MG63 (cell line): ENCODE measurements at regions not wholly inside any gene's neighbourhood (a gene's known extent, or its start where the extent isn't known, plus 50 kb on each side); places are given as distances from the start of the nearest gene placed in this dataset.

ENCODE experiments used
- DNase-seq: peaks from one replicate; pipeline ENCODE4 v3.0.0-alpha.2; 2020
- H3K27me3 ChIP-seq: fragments of 250-450 bp; sonication (Bioruptor Pico); 2 replicates; pipeline ENCODE4 v1.5.1; 2020; ENCODE audit warnings: mild to moderate bottlenecking, moderate library complexity
- H3K36me3 ChIP-seq: fragments of 250-450 bp; sonication (Bioruptor Pico); 2 replicates; pipeline ENCODE4 v1.5.1; 2020; ENCODE audit warnings: mild to moderate bottlenecking, moderate library complexity
- H3K4me3 ChIP-seq: fragments of 250-450 bp; sonication (Bioruptor Pico); 2 replicates; pipeline ENCODE4 v1.5.1; 2020; ENCODE audit warnings: mild to moderate bottlenecking, moderate library complexity
- H3K9me3 ChIP-seq: fragments of 250-450 bp; sonication (Bioruptor Pico); 2 replicates; pipeline ENCODE4 v1.5.1; 2020; ENCODE audit warnings: mild to moderate bottlenecking, moderate library complexity

- H3K9me3 ChIP-seq = no peaks in the 10 kb centered on the region
- H3K27me3 ChIP-seq = no peaks in the 10 kb centered on the region
- H3K4me3 ChIP-seq = no peak overlapping the region
These were observed 768.5 kb downstream of the NR2F2 start for GRCh38 chr15:97099040-97099439.

GRCh38 chr15:97101572-97101971 is 771.1 kb downstream of the NR2F2 start:
- no peaks in the 10 kb centered on the region for H3K36me3 ChIP-seq
- no peaks in the 10 kb centered on the region for H3K9me3 ChIP-seq
- H3K27me3 ChIP-seq = no peaks in the 10 kb centered on the region
- no peak overlapping the region for H3K4me3 ChIP-seq
- DNase-seq = no peak

More at GRCh38 chr15:97099040-97099439, 768.5 kb downstream of the NR2F2 start:
- no peaks in the 10 kb centered on the region for H3K36me3 ChIP-seq
- no peak for DNase-seq

- no peak overlapping the region for H3K4me3 ChIP-seq
- H3K9me3 ChIP-seq = peaks cover 1% of the 10 kb centered on the region; the same call in 1 of the 2 replicates
- no peaks in the 10 kb centered on the region for H3K36me3 ChIP-seq
- DNase-seq = no peak
- no peaks in the 10 kb centered on the region for H3K27me3 ChIP-seq
These were observed 784.6 kb downstream of the NR2F2 start for GRCh38 chr15:97114900-97115760.

GRCh38 chr15:97115761-97116070 is 785.2 kb downstream of the NR2F2 start:
- Histone ChIP-seq H3K9me3 (peaks cover 3% of the 10 kb centered on the region; the same call in 1 of the 2 replicates), H3K36me3 (no peaks in the 10 kb centered on the region)
- no peak for DNase-seq

GRCh38 chr15:97124790-97125189 is 794.3 kb downstream of the NR2F2 start:
- peaks cover 3% of the 10 kb centered on the region; the same call in 1 of the 2 replicates for H3K9me3 ChIP-seq

More at GRCh38 chr15:97115761-97116070, 785.2 kb downstream of the NR2F2 start:
- H3K4me3 ChIP-seq = no peak overlapping the region
- H3K27me3 ChIP-seq = no peaks in the 10 kb centered on the region

GRCh38 chr15:97126553-97127233 is 796.2 kb downstream of the NR2F2 start:
- no peak overlapping the region for H3K4me3 ChIP-seq
- DNase-seq = peak; percentile 68
- no peaks in the 10 kb centered on the region; the same call in 1 of the 2 replicates for H3K9me3 ChIP-seq

More at GRCh38 chr15:97124790-97125189, 794.3 kb downstream of the NR2F2 start:
- DNase-seq = no peak
- no peaks in the 10 kb centered on the region for H3K27me3 ChIP-seq
- H3K36me3 ChIP-seq = no peaks in the 10 kb centered on the region
- no peak overlapping the region for H3K4me3 ChIP-seq

GRCh38 chr15:97129674-97130073 is 799.2 kb downstream of the NR2F2 start:
- no peaks in the 10 kb centered on the region; the same call in 1 of the 2 replicates for H3K9me3 ChIP-seq
- no peak overlapping the region for H3K4me3 ChIP-seq
- no peak for DNase-seq
- H3K36me3 ChIP-seq = no peaks in the 10 kb centered on the region
- no peaks in the 10 kb centered on the region for H3K27me3 ChIP-seq

More at GRCh38 chr15:97126553-97127233, 796.2 kb downstream of the NR2F2 start:
- Histone ChIP-seq H3K36me3 (no peaks in the 10 kb centered on the region), H3K27me3 (no peaks in the 10 kb centered on the region)

GRCh38 chr15:97140216-97140615 is 809.7 kb downstream of the NR2F2 start:
- Histone ChIP-seq H3K4me3 (no peak overlapping the region), H3K36me3 (no peaks in the 10 kb centered on the region), H3K9me3 (no peaks in the 10 kb centered on the region), H3K27me3 (no peaks in the 10 kb centered on the region)
- DNase-seq = no peak

- Histone ChIP-seq H3K4me3 (no peak overlapping the region), H3K36me3 (no peaks in the 10 kb centered on the region), H3K27me3 (no peaks in the 10 kb centered on the region), H3K9me3 (no peaks in the 10 kb centered on the region)
- no peak for DNase-seq
These were observed 810.9 kb downstream of the NR2F2 start for GRCh38 chr15:97141360-97141759.

- Histone ChIP-seq H3K36me3 (no peaks in the 10 kb centered on the region), H3K27me3 (no peaks in the 10 kb centered on the region), H3K4me3 (no peak overlapping the region), H3K9me3 (no peaks in the 10 kb centered on the region)
- DNase-seq = no peak
These were observed 811.4 kb downstream of the NR2F2 start for GRCh38 chr15:97141871-97142270.

- H3K9me3 ChIP-seq = no peaks in the 10 kb centered on the region
- DNase-seq = no peak
- H3K36me3 ChIP-seq = no peaks in the 10 kb centered on the region
- H3K27me3 ChIP-seq = no peaks in the 10 kb centered on the region
- H3K4me3 ChIP-seq = no peak overlapping the region
These were observed 813.3 kb downstream of the NR2F2 start for GRCh38 chr15:97143592-97144376.

- DNase-seq = no peak
- H3K36me3 ChIP-seq = no peaks in the 10 kb centered on the region
- no peaks in the 10 kb centered on the region for H3K27me3 ChIP-seq
- no peak overlapping the region for H3K4me3 ChIP-seq
- no peaks in the 10 kb centered on the region for H3K9me3 ChIP-seq
These were observed 813.8 kb downstream of the NR2F2 start for GRCh38 chr15:97144377-97144711.

GRCh38 chr15:97146929-97147870 is 813.3 kb upstream of the ARRDC4 start:
- DNase-seq = no peak
- Histone ChIP-seq H3K36me3 (no peaks in the 10 kb centered on the region), H3K9me3 (no peaks in the 10 kb centered on the region), H3K4me3 (no peak overlapping the region), H3K27me3 (no peaks in the 10 kb centered on the region)

GRCh38 chr15:97153356-97153965 is 807.0 kb upstream of the ARRDC4 start:
- no peak overlapping the region for H3K4me3 ChIP-seq
- no peak for DNase-seq
- no peaks in the 10 kb centered on the region for H3K9me3 ChIP-seq
- H3K27me3 ChIP-seq = no peaks in the 10 kb centered on the region
- H3K36me3 ChIP-seq = no peaks in the 10 kb centered on the region

- DNase-seq = no peak
- no peaks in the 10 kb centered on the region for H3K9me3 ChIP-seq
- no peaks in the 10 kb centered on the region for H3K36me3 ChIP-seq
- no peaks in the 10 kb centered on the region for H3K27me3 ChIP-seq
- no peak overlapping the region for H3K4me3 ChIP-seq
These were observed 803.7 kb upstream of the ARRDC4 start for GRCh38 chr15:97156739-97157265.
